Mesenchymal stem cell (in vitro differentiated cells and primary cell): ENCODE measurements at regions not wholly inside any gene's neighbourhood (a gene's known extent, or its start where the extent isn't known, plus 50 kb on each side); places are given as distances from the start of the nearest gene placed in this dataset.

ENCODE experiments used
- DNase-seq: peaks from one replicate; pipeline ENCODE4 v3.0.0-alpha.2; 2013
- H2AFZ ChIP-seq: one replicate; pipeline ENCODE4 v1.6.1; 2013; ENCODE audit warnings: low read depth, mild to moderate bottlenecking, control low read depth, inconsistent platforms, low read length, moderate library complexity
- H2AK5ac ChIP-seq: 2 replicates; pipeline ENCODE4 v1.6.1; 2013; ENCODE audit warnings: low read length, moderate library complexity, mild to moderate bottlenecking, inconsistent platforms; ENCODE audit not compliant: severe bottlenecking
- H2BK120ac ChIP-seq: one replicate; pipeline ENCODE4 v1.6.1; 2013; ENCODE audit warnings: low read depth, mild to moderate bottlenecking, inconsistent platforms, low read length, moderate library complexity
- H2BK12ac ChIP-seq, 2 experiments: one replicate each; pipeline ENCODE4 v1.6.1; 2013; ENCODE audit warnings: inconsistent platforms in 2 of 2, low read length in 2 of 2, mild to moderate bottlenecking in 2 of 2, moderate library complexity in 2 of 2, control low read depth in 1 of 2
- H2BK15ac ChIP-seq: one replicate; pipeline ENCODE4 v1.6.1; 2013; ENCODE audit warnings: mild to moderate bottlenecking, low read depth, inconsistent platforms; ENCODE audit not compliant: poor library complexity, severe bottlenecking
- H2BK5ac ChIP-seq: 2 replicates; pipeline ENCODE4 v1.6.1; 2013; ENCODE audit warnings: low read depth, mild to moderate bottlenecking, low read length, control low read depth, inconsistent platforms; ENCODE audit not compliant: poor library complexity, severe bottlenecking
- H3K14ac ChIP-seq, 2 experiments: one replicate each; pipeline ENCODE4 v1.6.1; 2013; ENCODE audit warnings: inconsistent platforms in 2 of 2, low read length in 2 of 2, control low read depth in 1 of 2, mild to moderate bottlenecking in 1 of 2, moderate library complexity in 1 of 2
- H3K18ac ChIP-seq, 2 experiments: one replicate each; pipeline ENCODE4 v1.6.1; 2013; ENCODE audit warnings: inconsistent platforms in 2 of 2, low read length in 2 of 2, control low read depth in 1 of 2, low read depth in 1 of 2, mild to moderate bottlenecking in 1 of 2
- H3K23ac ChIP-seq, 2 experiments: one replicate each; pipeline ENCODE4 v1.6.1; 2013; ENCODE audit warnings: inconsistent platforms in 2 of 2, low read length in 2 of 2, mild to moderate bottlenecking in 2 of 2, moderate library complexity in 2 of 2, control low read depth in 1 of 2
- H3K27ac ChIP-seq: 2 replicates; pipeline ENCODE4 v1.5.1; 2013; ENCODE audit warnings: mild to moderate bottlenecking, moderate library complexity, low read length, control low read depth, inconsistent platforms; ENCODE audit not compliant: poor library complexity, severe bottlenecking
- H3K27me3 ChIP-seq, 2 experiments: 2 replicates each; pipeline versions ENCODE4 v1.6.1 to v1.7.0; 2013; ENCODE audit warnings: low read length in 2 of 2, mild to moderate bottlenecking in 2 of 2, moderate library complexity in 2 of 2, control low read depth in 1 of 2, inconsistent platforms in 1 of 2; ENCODE audit not compliant: control insufficient read depth in 1 of 2, insufficient read depth in 1 of 2
- H3K36me3 ChIP-seq, 2 experiments: 2 replicates each; pipeline versions ENCODE4 v1.6.1 to v1.7.0; 2013; ENCODE audit warnings: low read length in 2 of 2, control low read depth in 1 of 2, inconsistent platforms in 1 of 2, low read depth in 1 of 2, mild to moderate bottlenecking in 1 of 2; ENCODE audit not compliant: insufficient read depth in 2 of 2, control insufficient read depth in 1 of 2
- H3K4ac ChIP-seq, 2 experiments: one replicate each; pipeline ENCODE4 v1.6.1; 2013; ENCODE audit warnings: inconsistent platforms in 2 of 2, low read length in 2 of 2, mild to moderate bottlenecking in 2 of 2, moderate library complexity in 2 of 2, control low read depth in 1 of 2, low read depth in 1 of 2
- H3K4me1 ChIP-seq: 2 replicates; pipeline ENCODE4 v1.6.1; 2013; ENCODE audit warnings: low read depth, low read length, control low read depth; ENCODE audit not compliant: control insufficient read depth, insufficient read depth
- H3K4me2 ChIP-seq: 2 replicates; pipeline ENCODE4 v1.6.1; 2013; ENCODE audit warnings: low read length, mild to moderate bottlenecking, inconsistent platforms; ENCODE audit not compliant: poor library complexity, severe bottlenecking
- H3K4me3 ChIP-seq, 2 experiments: 2 replicates each; pipeline versions ENCODE4 v1.5.1 to v1.7.0; 2013; ENCODE audit warnings: low read length in 2 of 2, mild to moderate bottlenecking in 2 of 2, control low read depth in 1 of 2, low read depth in 1 of 2; ENCODE audit not compliant: insufficient read depth in 1 of 2
- H3K79me1 ChIP-seq: replicated peaks from 2 replicates; pipeline ENCODE4 v1.6.1; 2013; ENCODE audit warnings: mild to moderate bottlenecking, control low read depth, low read length, inconsistent platforms; ENCODE audit not compliant: poor library complexity, severe bottlenecking
- H3K9ac ChIP-seq: 2 replicates; pipeline ENCODE4 v1.7.0; 2013; ENCODE audit warnings: mild to moderate bottlenecking, low read length, moderate library complexity
- H3K9me3 ChIP-seq: 2 replicates; pipeline ENCODE4 v1.7.0; 2013; ENCODE audit warnings: mild to moderate bottlenecking, low read length; ENCODE audit not compliant: control insufficient read depth
- H4K8ac ChIP-seq: one replicate; pipeline ENCODE4 v1.6.1; 2013; ENCODE audit warnings: inconsistent platforms, mild to moderate bottlenecking, low read length, moderate library complexity
- H4K91ac ChIP-seq: one replicate; pipeline ENCODE4 v1.6.1; 2013; ENCODE audit warnings: mild to moderate bottlenecking, low read length, inconsistent platforms
- WGBS: methylation state at CpG from one replicate; pipeline ENCODE4 v1.1.7; 2013; ENCODE audit warnings: mixed read lengths; 5-methylcytosine and 5-hydroxymethylcytosine counted together

DNA sequence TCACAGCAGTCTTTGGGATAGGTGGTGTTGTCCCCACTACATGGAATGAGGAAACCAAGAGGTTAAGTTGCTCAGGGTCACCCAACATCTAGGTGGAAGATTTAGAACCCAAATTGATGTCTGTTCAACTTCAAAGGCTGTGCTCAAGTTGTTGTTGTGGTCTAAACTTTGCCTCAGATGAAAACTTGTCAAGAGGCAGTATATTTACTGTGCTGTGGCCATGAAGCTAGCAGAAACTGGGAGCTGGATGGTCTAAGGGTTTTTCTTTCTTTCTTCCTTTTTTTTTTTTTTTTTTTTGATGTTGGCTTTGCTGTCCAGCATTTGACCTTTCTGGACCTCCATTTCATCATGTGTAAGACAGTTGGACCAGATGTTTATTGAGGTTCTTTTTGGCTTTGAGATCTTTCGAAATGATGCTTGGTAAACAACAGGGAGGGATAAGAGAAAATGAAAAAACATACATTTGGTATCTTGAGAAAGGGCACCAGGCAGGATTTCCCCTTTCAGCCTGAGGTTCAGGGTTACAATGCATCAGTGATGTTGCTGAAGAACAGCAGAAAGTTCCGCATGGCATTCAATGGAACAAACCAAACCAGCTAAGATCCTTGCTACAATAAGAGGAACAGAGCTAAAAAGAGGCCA, 166.2 kb upstream of the RPS6KA3 start:
- no peaks in the 10 kb centered on the region for H3K79me1 ChIP-seq
- no peak overlapping the region for H2AFZ ChIP-seq
- H2AK5ac ChIP-seq = no peak overlapping the region
- H2BK12ac ChIP-seq = no peak overlapping the region
- no peak overlapping the region for H3K4me2 ChIP-seq
- H2BK15ac ChIP-seq = no peak overlapping the region
- no peaks in the 10 kb centered on the region for H3K4me1 ChIP-seq
- no peak overlapping the region for H3K23ac ChIP-seq
- H3K27ac ChIP-seq = no peak overlapping the region
- H3K9me3 ChIP-seq = no peaks in the 10 kb centered on the region
- peak; percentile 13 for DNase-seq
- no peak overlapping the region for H3K9ac ChIP-seq
- no peak overlapping the region for H3K14ac ChIP-seq
- no peak overlapping the region for H2BK120ac ChIP-seq
- 59% methylated on average over 1 of the region's 2 CpGs for WGBS
- no peak overlapping the region for H2BK5ac ChIP-seq
- no peaks in the 10 kb centered on the region for H3K27me3 ChIP-seq
- no peak overlapping the region for H4K8ac ChIP-seq
- no peak overlapping the region for H3K4ac ChIP-seq
- no peak overlapping the region for H4K91ac ChIP-seq
- no peak overlapping the region for H3K18ac ChIP-seq
- no peak overlapping the region for H3K4me3 ChIP-seq
- no peaks in the 10 kb centered on the region for H3K36me3 ChIP-seq

DNA sequence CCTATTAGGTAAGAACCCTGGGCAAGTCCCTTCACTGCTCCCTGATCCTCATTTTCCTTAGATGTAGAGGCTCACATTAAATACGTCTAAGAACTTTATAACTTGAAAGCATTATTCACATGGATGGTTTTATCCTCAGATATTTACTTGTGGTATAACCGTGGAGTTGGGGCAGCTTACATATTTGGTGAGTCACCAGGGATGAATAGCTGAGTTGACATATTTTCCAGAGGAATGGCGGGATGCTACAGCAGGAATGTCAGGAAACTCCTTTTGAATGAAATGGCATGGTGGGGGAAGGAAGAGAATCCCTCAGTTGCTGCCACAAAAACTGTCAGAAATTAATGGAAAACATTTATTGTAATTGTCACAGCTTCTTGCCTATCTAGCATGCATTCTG, 165.3 kb upstream of the RPS6KA3 start:
- H3K14ac ChIP-seq = no peak overlapping the region
- no peak overlapping the region for H2BK120ac ChIP-seq
- H3K36me3 ChIP-seq = no peaks in the 10 kb centered on the region
- H2AK5ac ChIP-seq = no peak overlapping the region
- no peak overlapping the region for H2BK15ac ChIP-seq
- H4K91ac ChIP-seq = no peak overlapping the region
- H3K4me1 ChIP-seq = no peaks in the 10 kb centered on the region
- no peak overlapping the region for H3K4me2 ChIP-seq
- H2BK5ac ChIP-seq = no peak overlapping the region
- no peak overlapping the region for H3K18ac ChIP-seq
- no peak overlapping the region for H2AFZ ChIP-seq
- peaks cover 0 to 2% of the 10 kb centered on the region in 2 experiments for H3K27me3 ChIP-seq
- DNase-seq = peak; percentile 28
- H3K27ac ChIP-seq = peak overlapping the region; percentile 20
- no peak overlapping the region for H3K4ac ChIP-seq
- H3K4me3 ChIP-seq = no peak overlapping the region
- 0% methylated on average over 2 of the region's 3 CpGs for WGBS
- H3K9me3 ChIP-seq = no peaks in the 10 kb centered on the region
- H3K23ac ChIP-seq = no peak overlapping the region
- no peak overlapping the region for H2BK12ac ChIP-seq
- H3K79me1 ChIP-seq = no peaks in the 10 kb centered on the region
- no peak overlapping the region for H4K8ac ChIP-seq
- H3K9ac ChIP-seq = no peak overlapping the region

DNA sequence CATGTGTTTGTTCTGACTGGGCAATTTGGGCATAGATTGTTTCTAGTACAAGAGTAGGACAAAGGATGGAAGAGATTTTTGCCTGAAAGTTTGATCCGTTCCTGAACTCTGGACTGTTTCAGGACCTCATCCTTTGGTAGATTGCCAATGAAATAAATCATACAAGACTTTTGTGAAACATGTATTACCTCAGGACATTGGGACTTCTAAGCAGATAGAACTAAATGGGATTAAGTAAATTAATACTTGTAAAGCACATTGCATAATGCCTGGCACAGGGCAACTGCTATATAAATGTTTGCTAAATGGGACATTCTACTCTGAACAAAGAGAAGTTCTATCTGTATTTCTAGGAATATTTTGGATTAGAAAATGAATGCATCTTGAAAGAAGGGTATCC, 164.8 kb upstream of the RPS6KA3 start:
- Histone ChIP-seq H2BK120ac (no peak overlapping the region), H2AFZ (no peak overlapping the region), H3K36me3 (no peaks in the 10 kb centered on the region), H3K4ac (no peak overlapping the region), H3K23ac (no peak overlapping the region), H3K18ac (no peak overlapping the region), H3K9me3 (no peaks in the 10 kb centered on the region), H2BK5ac (no peak overlapping the region), H3K4me1 (no peaks in the 10 kb centered on the region), H3K14ac (no peak overlapping the region), H2BK12ac (no peak overlapping the region), H3K4me2 (no peak overlapping the region), H3K4me3 (no peak overlapping the region), H3K27me3 (peaks cover 0 to 2% of the 10 kb centered on the region in 2 experiments), H2BK15ac (no peak overlapping the region), H3K79me1 (no peaks in the 10 kb centered on the region), H4K91ac (no peak overlapping the region), H2AK5ac (no peak overlapping the region), H3K9ac (no peak overlapping the region), H4K8ac (no peak overlapping the region), H3K27ac (no peak overlapping the region)
- no CpG with 5 or more reads among the region's 1 CpG for WGBS
- DNase-seq = no peak

DNA sequence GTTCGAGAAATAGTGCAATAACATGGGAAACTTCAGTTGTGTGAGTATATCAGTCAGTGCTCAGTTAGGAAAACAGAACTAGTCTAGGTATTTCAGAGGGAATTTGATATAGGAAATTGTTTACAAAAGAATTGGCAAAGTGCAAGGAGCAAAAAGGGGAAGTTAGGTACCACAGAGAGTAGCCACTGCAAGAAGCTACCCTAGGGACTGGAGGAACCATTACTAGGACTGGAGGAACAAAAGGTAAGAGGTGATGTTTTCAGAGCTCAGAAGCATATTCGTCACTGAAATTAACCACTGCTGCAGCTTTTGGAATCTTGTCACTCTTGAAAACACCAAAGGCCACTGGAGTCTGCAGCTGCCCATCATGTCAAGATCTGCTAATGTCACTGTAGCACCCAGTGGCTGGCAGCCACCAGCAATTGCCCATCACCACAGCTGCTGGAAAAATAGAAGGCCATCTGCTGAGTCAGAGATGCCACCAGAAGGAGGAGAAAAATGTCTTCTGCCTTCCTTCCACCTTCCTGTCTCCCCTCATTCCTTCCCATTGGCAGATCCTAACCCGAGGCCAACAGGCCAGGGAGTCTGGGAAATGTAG, 160.6 kb upstream of the RPS6KA3 start:
- 100% methylated on average over 2 of the region's 3 CpGs for WGBS
- Histone ChIP-seq H4K91ac (no peak overlapping the region), H3K27me3 (peaks cover 0 to 2% of the 10 kb centered on the region in 2 experiments), H3K79me1 (no peaks in the 10 kb centered on the region), H2BK12ac (no peak overlapping the region), H2BK120ac (no peak overlapping the region), H2BK15ac (no peak overlapping the region), H3K4me3 (no peak overlapping the region), H3K27ac (no peak overlapping the region), H3K9me3 (no peaks in the 10 kb centered on the region), H2AFZ (no peak overlapping the region), H2AK5ac (no peak overlapping the region), H2BK5ac (no peak overlapping the region), H3K4ac (no peak overlapping the region), H3K18ac (no peak overlapping the region), H3K14ac (no peak overlapping the region), H3K23ac (no peak overlapping the region), H3K4me1 (no peaks in the 10 kb centered on the region), H3K4me2 (no peak overlapping the region), H3K36me3 (no peaks in the 10 kb centered on the region), H3K9ac (no peak overlapping the region), H4K8ac (no peak overlapping the region)
- no peak for DNase-seq
